ENCODE measurements at regions not wholly inside any gene's neighbourhood (a gene's known extent, or its start where the extent isn't known, plus 50 kb on each side); places are given as distances from the start of the nearest gene placed in this dataset.

GRCh38 chr10:132469197-132469884 is 68.2 kb upstream of the INPP5A start:
- Histone ChIP-seq H3K36me3 (no peaks in the 10 kb centered on the region), H3K27ac (no peak overlapping the region), H3K4me1 (no peaks in the 10 kb centered on the region), H2AFZ (replicated peaks) (no peak overlapping the region), H3K9me3 (ENCODE audit: low read depth) (no peaks in the 10 kb centered on the region), H3F3A (ENCODE audit: low read depth) (no peaks in the 10 kb centered on the region), H3K4me2 (no peak overlapping the region), H3K27me3 (no peaks in the 10 kb centered on the region), H4K20me1 (ENCODE audit: low read depth) (no peaks in the 10 kb centered on the region), H3K4me3 (no peak overlapping the region), H3K79me2 (ENCODE audit: low read depth) (no peaks in the 10 kb centered on the region), H3K9ac (no peak overlapping the region)
- peaks cover 18% of the 10 kb centered on the region for H3K4me1 Mint-ChIP-seq
- TF ChIP-seq EZH2 (IDR thresholded peaks at IDR 0.05) = no peak
- no peak for TF ChIP-seq CTCF (IDR thresholded peaks at IDR 0.05)
- TF ChIP-seq EZH2phosphoT487 (IDR thresholded peaks at IDR 0.05) = no peak
- H3K27ac Mint-ChIP-seq = peak overlapping the region; percentile 92
- no peak for DNase-seq (ENCODE audit: low spot score)
- peaks cover 9% of the 10 kb centered on the region for H3K27me3 Mint-ChIP-seq (ENCODE audit: insufficient read depth, low read depth)
- H3K4me3 Mint-ChIP-seq = peak overlapping the region; percentile 34
- H3K9me3 Mint-ChIP-seq = peaks cover 13% of the 10 kb centered on the region
- H3K36me3 Mint-ChIP-seq = peaks cover 3% of the 10 kb centered on the region

- Histone ChIP-seq H3K9ac (no peak overlapping the region), H3K79me2 (ENCODE audit: low read depth) (no peaks in the 10 kb centered on the region), H3K4me1 (no peaks in the 10 kb centered on the region), H3K4me3 (no peak overlapping the region), H4K20me1 (ENCODE audit: low read depth) (no peaks in the 10 kb centered on the region), H3K9me3 (ENCODE audit: low read depth) (no peaks in the 10 kb centered on the region), H2AFZ (replicated peaks) (no peak overlapping the region), H3K27me3 (no peaks in the 10 kb centered on the region), H3K4me2 (no peak overlapping the region), H3K36me3 (no peaks in the 10 kb centered on the region), H3F3A (ENCODE audit: low read depth) (no peaks in the 10 kb centered on the region), H3K27ac (no peak overlapping the region)
- no peak for DNase-seq (ENCODE audit: low spot score)
- Mint-ChIP-seq H3K27ac (no peak overlapping the region), H3K36me3 (peaks cover 3% of the 10 kb centered on the region), H3K9me3 (peaks cover 13% of the 10 kb centered on the region), H3K4me3 (peak overlapping the region; percentile 32), H3K27me3 (ENCODE audit: insufficient read depth, low read depth) (peaks cover 9% of the 10 kb centered on the region), H3K4me1 (peaks cover 16% of the 10 kb centered on the region)
- TF ChIP-seq EZH2phosphoT487 (IDR thresholded peaks at IDR 0.05) (no peak), CTCF (IDR thresholded peaks at IDR 0.05) (no peak), EZH2 (IDR thresholded peaks at IDR 0.05) (no peak)
Measured at GRCh38 chr10:132470410-132471124, 67.0 kb upstream of the INPP5A start.

GRCh38 chr10:132471125-132471451 is 66.5 kb upstream of the INPP5A start:
- Mint-ChIP-seq H3K9me3 (peaks cover 13% of the 10 kb centered on the region), H3K27me3 (ENCODE audit: insufficient read depth, low read depth) (peaks cover 9% of the 10 kb centered on the region), H3K4me1 (peaks cover 16% of the 10 kb centered on the region), H3K27ac (no peak overlapping the region), H3K36me3 (peaks cover 3% of the 10 kb centered on the region), H3K4me3 (no peak overlapping the region)
- no peak for DNase-seq (ENCODE audit: low spot score)
- H2AFZ ChIP-seq (replicated peaks) = no peak overlapping the region
- H3K4me2 ChIP-seq = no peak overlapping the region
- H3K36me3 ChIP-seq = no peaks in the 10 kb centered on the region
- no peaks in the 10 kb centered on the region for H3K9me3 ChIP-seq (ENCODE audit: low read depth)
- no peaks in the 10 kb centered on the region for H3K27me3 ChIP-seq
- H4K20me1 ChIP-seq (ENCODE audit: low read depth) = no peaks in the 10 kb centered on the region
- no peaks in the 10 kb centered on the region for H3K4me1 ChIP-seq
- H3F3A ChIP-seq (ENCODE audit: low read depth) = no peaks in the 10 kb centered on the region
- H3K27ac ChIP-seq = no peak overlapping the region
- H3K4me3 ChIP-seq = no peak overlapping the region
- H3K9ac ChIP-seq = no peak overlapping the region
- H3K79me2 ChIP-seq (ENCODE audit: low read depth) = no peaks in the 10 kb centered on the region
- TF ChIP-seq CTCF (IDR thresholded peaks at IDR 0.05) = no peak
- TF ChIP-seq EZH2 (IDR thresholded peaks at IDR 0.05) = no peak
- TF ChIP-seq EZH2phosphoT487 (IDR thresholded peaks at IDR 0.05) = no peak
